ENCODE measurements at regions not wholly inside any gene's neighbourhood (a gene's known extent, or its start where the extent isn't known, plus 50 kb on each side); places are given as distances from the start of the nearest gene placed in this dataset.

DNA sequence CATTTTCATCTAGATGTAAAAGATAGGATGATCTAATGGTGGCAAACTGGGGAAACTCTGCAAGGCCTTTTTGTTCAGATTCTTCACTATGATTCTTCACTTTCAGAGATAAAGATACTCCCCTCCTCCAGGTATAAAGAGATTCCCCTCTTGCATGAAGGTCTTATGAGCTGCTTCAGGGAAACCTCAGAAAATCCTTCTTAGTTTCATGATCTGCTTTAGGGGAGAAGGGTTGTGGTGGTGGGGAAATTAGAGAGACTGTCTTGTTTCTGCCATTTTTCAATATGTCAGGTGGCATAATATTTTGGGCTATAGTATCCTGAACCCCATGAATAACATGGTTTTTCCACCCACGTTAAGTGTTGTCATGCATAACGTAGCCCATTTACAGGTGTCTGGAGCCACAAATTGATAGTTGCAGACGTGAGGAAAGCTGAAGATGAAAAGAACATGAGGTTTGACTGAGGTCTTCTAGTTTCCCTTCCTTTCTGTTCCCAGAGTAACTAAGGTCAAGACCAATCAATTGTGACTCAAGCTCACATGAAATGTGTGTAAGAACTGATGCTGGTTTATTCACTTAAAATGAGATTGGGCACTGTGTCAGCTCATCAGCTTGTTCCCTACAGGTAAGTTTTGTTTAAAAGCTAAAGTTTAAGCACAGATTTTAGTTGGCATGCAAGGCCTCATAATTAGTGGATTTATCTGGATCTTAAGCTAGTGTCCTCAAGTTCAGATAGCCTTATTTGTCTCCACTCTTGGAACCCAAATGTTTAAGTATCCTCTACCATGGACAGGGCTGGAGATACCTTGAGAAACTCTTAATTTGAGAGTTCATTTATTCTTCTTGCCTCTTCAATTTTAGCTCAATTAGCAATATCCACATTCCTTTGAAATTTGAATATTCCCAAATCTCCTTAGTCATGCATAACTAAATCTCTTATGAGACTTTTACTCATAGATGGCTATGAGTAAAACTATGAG lies 304.5 kb upstream of the FANCL start:
- Histone ChIP-seq H3K27ac (ENCODE audit: low read depth, low read length) (no peak overlapping the region), H3K27me3 (ENCODE audit: control insufficient read depth, insufficient read depth, low read length) (no peaks in the 10 kb centered on the region), H3K9ac (ENCODE audit: low read length) (no peak overlapping the region), H3K4me3 (ENCODE audit: low read length) (no peak overlapping the region), H3K36me3 (ENCODE audit: control insufficient read depth, insufficient read depth, low read length) (no peaks in the 10 kb centered on the region), H3K4me1 (ENCODE audit: control insufficient read depth, insufficient read depth, low read length) (no peaks in the 10 kb centered on the region)

DNA sequence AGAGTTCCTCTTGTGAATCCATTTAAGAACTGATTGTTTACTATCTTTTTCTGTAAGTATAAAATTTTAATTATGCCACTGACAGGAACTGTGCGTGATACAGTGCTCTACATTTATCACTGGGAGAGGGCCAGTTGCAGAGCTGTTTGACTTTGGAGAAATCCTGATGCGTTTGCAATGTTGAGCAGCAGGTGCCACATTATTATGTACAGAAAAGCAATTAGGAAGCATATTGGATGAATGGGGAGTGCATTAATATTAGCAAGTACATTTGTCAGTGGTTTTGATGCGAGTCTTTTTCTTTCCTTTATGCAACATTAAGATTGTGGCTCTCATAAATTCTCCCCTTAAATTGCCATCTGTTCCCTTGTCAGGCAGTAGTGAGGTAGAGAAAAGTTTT lies 302.3 kb upstream of the FANCL start:
- Histone ChIP-seq H3K27ac (ENCODE audit: low read depth, low read length) (no peak overlapping the region), H3K4me3 (ENCODE audit: low read length) (no peak overlapping the region), H3K27me3 (ENCODE audit: control insufficient read depth, insufficient read depth, low read length) (no peaks in the 10 kb centered on the region), H3K9ac (ENCODE audit: low read length) (no peak overlapping the region), H3K36me3 (ENCODE audit: control insufficient read depth, insufficient read depth, low read length) (no peaks in the 10 kb centered on the region), H3K4me1 (ENCODE audit: control insufficient read depth, insufficient read depth, low read length) (no peaks in the 10 kb centered on the region)

DNA sequence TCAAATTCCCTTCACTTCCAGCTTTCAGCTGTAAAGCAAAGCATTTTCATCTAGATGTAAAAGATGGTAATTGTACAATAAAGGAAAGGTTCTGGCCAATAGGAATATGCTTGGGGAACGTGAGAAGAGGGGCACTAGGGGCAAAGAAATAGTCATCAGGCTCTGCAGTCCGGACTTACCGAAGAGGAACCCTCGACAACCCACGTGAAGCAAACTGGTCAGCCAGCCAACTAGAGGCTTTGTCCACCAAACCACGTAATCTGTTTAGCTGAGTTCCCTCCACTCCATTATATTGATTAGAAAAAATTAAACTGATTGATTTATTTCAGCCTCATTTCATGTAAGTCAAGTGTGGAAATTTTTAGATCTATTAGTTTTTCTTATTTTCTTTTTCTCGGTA lies 300.4 kb upstream of the FANCL start:
- no peaks in the 10 kb centered on the region for H3K36me3 ChIP-seq (ENCODE audit: control insufficient read depth, insufficient read depth, low read length)
- no peak overlapping the region for H3K9ac ChIP-seq (ENCODE audit: low read length)
- no peaks in the 10 kb centered on the region for H3K27me3 ChIP-seq (ENCODE audit: control insufficient read depth, insufficient read depth, low read length)
- H3K27ac ChIP-seq (ENCODE audit: low read depth, low read length), result no peak overlapping the region
- H3K4me1 ChIP-seq (ENCODE audit: control insufficient read depth, insufficient read depth, low read length), result no peaks in the 10 kb centered on the region
- no peak overlapping the region for H3K4me3 ChIP-seq (ENCODE audit: low read length)

DNA sequence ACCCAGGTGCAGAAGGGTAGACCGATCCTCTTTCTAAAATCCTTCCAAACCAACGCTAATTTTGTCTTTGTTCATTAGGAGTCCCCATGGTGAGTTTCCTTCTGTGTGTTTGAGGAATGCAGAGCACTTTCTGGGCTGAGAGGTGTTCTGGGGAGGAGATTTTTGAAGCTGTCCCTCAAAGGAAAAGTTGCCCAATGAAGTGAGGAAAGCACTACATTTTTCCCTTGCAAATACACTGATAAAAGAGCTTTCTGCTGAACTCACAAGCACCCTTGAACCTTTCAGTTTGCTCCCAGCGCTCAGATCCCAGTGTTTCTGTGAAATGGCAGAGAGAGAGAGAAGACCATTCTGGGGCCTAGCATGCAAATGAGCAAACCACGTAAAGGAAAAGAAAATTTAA lies 299.6 kb upstream of the FANCL start:
- Histone ChIP-seq H3K27me3 (ENCODE audit: control insufficient read depth, insufficient read depth, low read length) (no peaks in the 10 kb centered on the region), H3K4me3 (ENCODE audit: low read length) (no peak overlapping the region), H3K27ac (ENCODE audit: low read depth, low read length) (no peak overlapping the region), H3K9ac (ENCODE audit: low read length) (no peak overlapping the region), H3K36me3 (ENCODE audit: control insufficient read depth, insufficient read depth, low read length) (no peaks in the 10 kb centered on the region), H3K4me1 (ENCODE audit: control insufficient read depth, insufficient read depth, low read length) (no peaks in the 10 kb centered on the region)

DNA sequence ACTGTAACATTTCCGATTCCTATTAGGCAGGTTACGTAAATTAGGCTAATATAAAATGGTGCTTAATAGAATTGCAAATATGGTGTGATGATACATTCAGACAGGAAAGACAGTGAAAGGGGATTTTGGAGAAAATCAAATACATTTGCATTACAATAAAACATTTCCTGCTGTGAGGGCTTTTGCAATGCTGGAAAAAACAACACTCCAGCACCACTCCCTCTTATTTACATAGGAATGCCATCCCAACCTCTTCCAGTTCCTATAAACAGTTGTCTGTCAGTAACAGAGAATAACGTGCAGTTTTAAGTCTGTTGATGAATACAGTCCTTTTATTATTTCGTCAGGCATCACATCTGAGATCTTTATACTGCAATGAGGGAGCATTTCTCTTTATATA lies 298.8 kb upstream of the FANCL start:
- H3K36me3 ChIP-seq (ENCODE audit: control insufficient read depth, insufficient read depth, low read length), result no peaks in the 10 kb centered on the region
- H3K4me3 ChIP-seq (ENCODE audit: low read length), result no peak overlapping the region
- no peak overlapping the region for H3K9ac ChIP-seq (ENCODE audit: low read length)
- no peaks in the 10 kb centered on the region for H3K4me1 ChIP-seq (ENCODE audit: control insufficient read depth, insufficient read depth, low read length)
- no peaks in the 10 kb centered on the region for H3K27me3 ChIP-seq (ENCODE audit: control insufficient read depth, insufficient read depth, low read length)
- no peak overlapping the region for H3K27ac ChIP-seq (ENCODE audit: low read depth, low read length)

DNA sequence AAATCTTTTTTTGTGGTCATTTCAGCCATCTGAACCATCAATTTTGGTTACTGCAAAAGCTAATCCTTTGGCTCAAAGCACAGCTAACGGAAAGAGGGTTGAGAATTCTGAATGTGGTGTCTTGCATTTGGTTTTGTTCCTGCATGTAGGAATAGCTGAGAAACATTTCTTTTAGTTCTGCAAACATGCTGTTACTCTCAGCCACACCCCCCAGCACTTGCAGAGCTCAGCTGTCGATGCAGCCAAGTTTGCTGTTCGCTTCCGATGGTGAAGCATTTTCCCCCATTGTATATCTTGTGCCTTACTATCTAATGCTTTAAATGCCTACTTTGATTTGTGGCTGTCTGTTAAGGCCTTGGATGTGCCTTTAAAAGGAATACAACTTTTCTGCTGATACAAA lies 294.9 kb upstream of the FANCL start:
- Histone ChIP-seq H3K9ac (ENCODE audit: low read length) (no peak overlapping the region), H3K27ac (ENCODE audit: low read depth, low read length) (no peak overlapping the region), H3K4me1 (ENCODE audit: control insufficient read depth, insufficient read depth, low read length) (no peaks in the 10 kb centered on the region), H3K36me3 (ENCODE audit: control insufficient read depth, insufficient read depth, low read length) (no peaks in the 10 kb centered on the region), H3K4me3 (ENCODE audit: low read length) (no peak overlapping the region), H3K27me3 (ENCODE audit: control insufficient read depth, insufficient read depth, low read length) (no peaks in the 10 kb centered on the region)

DNA sequence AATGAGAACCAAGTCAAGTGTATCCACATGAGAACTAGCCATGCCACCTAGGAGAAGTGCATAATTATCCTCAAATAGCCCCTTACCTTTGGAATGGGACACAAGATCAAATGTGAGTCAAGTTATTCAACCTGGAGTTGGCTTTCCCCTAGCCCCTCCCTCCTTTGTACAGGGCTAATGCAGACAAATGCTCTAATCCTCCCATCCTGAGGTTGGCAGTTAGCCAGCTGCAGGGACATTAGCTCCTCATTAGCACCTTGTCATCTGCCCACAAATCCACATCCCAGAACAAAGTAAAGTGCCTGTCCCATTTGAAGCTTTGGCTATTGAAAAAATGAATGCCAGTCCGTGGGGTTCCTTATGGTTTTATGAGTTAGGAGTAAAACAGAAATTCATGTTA lies 294.1 kb upstream of the FANCL start:
- H3K27ac ChIP-seq (ENCODE audit: low read depth, low read length), result no peak overlapping the region
- no peaks in the 10 kb centered on the region for H3K36me3 ChIP-seq (ENCODE audit: control insufficient read depth, insufficient read depth, low read length)
- H3K4me1 ChIP-seq (ENCODE audit: control insufficient read depth, insufficient read depth, low read length), result no peaks in the 10 kb centered on the region
- no peaks in the 10 kb centered on the region for H3K27me3 ChIP-seq (ENCODE audit: control insufficient read depth, insufficient read depth, low read length)
- no peak overlapping the region for H3K4me3 ChIP-seq (ENCODE audit: low read length)
- H3K9ac ChIP-seq (ENCODE audit: low read length), result no peak overlapping the region

DNA sequence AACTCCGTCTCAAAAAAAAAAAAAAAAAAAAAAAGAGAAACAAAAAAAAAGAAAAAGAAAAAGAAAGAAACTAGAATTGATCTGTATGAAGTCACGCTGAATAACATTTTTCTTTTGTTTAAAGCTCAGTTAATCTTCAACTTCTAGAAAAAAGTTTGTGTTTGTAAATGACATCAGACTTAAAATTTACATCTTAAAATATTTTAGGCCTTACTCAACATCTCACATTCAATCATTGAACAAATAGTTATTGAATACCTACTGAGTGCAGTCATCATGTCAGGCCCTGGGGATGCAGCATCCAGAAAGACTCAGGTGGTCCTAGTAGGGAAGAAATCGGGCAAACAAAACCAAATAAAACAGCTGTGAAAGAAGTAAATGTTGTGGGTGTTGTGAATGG lies 292.3 kb upstream of the FANCL start:
- Histone ChIP-seq H3K9ac (ENCODE audit: low read length) (no peak overlapping the region), H3K36me3 (ENCODE audit: control insufficient read depth, insufficient read depth, low read length) (no peaks in the 10 kb centered on the region), H3K4me3 (ENCODE audit: low read length) (no peak overlapping the region), H3K4me1 (ENCODE audit: control insufficient read depth, insufficient read depth, low read length) (no peaks in the 10 kb centered on the region), H3K27me3 (ENCODE audit: control insufficient read depth, insufficient read depth, low read length) (no peaks in the 10 kb centered on the region), H3K27ac (ENCODE audit: low read depth, low read length) (no peak overlapping the region)

DNA sequence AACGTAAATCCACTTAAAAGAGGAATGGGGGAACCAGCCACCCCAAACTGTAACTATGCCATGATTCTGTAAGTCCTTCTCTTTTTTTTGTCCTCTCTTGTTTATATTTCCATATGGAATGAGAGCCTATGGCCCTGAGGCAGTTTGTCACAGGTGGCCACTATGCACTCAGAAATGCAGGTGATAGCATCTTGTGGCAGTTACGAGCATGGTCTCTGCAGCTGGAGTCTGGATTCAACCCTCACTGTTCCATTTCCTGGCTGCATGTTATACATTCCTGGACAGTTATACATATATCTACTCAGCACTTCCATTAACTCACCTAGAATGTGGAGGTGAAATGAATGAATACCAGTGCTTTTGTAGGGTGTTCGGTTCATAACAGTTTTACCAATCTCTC lies 291.5 kb upstream of the FANCL start:
- Histone ChIP-seq H3K27ac (ENCODE audit: low read depth, low read length) (no peak overlapping the region), H3K27me3 (ENCODE audit: control insufficient read depth, insufficient read depth, low read length) (no peaks in the 10 kb centered on the region), H3K4me3 (ENCODE audit: low read length) (no peak overlapping the region), H3K36me3 (ENCODE audit: control insufficient read depth, insufficient read depth, low read length) (no peaks in the 10 kb centered on the region), H3K9ac (ENCODE audit: low read length) (no peak overlapping the region), H3K4me1 (ENCODE audit: control insufficient read depth, insufficient read depth, low read length) (no peaks in the 10 kb centered on the region)

DNA sequence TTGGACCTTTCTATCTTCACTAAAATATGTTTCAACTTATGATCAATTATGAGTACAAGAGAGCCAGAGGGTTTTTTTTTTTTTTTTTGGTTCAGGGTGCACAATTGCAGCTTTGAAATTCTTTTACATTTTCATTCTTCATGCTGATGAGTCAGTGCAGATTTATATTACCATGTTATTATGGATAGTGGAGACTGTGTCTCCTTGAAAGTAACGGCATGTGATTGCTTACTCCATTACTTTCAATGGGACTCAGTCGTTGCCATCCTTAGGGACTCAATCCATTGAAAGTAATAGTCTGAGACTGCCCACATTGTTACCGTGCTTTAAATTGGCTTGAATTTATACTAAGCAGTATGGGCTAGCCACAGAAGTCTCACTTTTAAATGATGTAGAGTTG lies 286.5 kb upstream of the FANCL start:
- Histone ChIP-seq H3K27ac (ENCODE audit: low read depth, low read length) (no peak overlapping the region), H3K4me1 (ENCODE audit: control insufficient read depth, insufficient read depth, low read length) (no peaks in the 10 kb centered on the region), H3K36me3 (ENCODE audit: control insufficient read depth, insufficient read depth, low read length) (no peaks in the 10 kb centered on the region), H3K9ac (ENCODE audit: low read length) (no peak overlapping the region), H3K4me3 (ENCODE audit: low read length) (no peak overlapping the region), H3K27me3 (ENCODE audit: control insufficient read depth, insufficient read depth, low read length) (no peaks in the 10 kb centered on the region)

DNA sequence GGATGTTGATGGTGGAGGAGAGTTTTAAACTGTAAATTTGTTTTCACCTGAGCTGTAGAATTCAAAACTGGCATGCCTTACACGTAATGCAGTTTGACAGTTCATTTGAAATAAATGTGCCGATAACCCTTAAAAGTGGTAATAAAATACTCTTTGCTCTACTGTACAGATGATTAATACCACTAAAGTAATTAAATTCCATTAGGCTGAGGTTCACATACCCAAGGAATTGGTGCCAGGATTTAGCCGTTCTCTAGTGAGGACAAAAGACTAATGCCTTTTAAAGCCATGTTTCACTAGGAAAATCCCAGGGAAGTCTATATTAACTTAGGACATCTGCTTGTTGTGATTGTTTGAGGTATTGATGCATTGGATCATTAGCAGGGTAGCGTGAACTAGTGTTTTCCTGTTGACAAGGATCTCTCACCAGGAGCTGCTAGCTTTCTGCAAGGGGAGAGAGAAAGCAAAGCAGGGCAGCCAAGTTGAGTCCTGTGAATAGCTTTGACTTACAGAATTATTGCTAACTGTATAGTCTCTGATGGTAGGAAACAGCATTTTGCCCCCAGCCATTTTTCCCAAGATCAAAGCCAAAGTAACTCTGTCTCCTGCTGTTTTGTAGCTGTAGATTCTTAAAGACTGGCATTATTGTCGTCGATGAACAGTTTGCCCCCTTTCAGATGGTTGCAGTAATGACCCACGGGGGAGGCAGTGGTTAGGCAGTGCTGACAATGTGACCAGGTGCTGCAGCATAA lies 280.9 kb upstream of the FANCL start:
- Histone ChIP-seq H3K4me3 (ENCODE audit: low read length) (no peak overlapping the region), H3K27ac (ENCODE audit: low read depth, low read length) (no peak overlapping the region)

DNA sequence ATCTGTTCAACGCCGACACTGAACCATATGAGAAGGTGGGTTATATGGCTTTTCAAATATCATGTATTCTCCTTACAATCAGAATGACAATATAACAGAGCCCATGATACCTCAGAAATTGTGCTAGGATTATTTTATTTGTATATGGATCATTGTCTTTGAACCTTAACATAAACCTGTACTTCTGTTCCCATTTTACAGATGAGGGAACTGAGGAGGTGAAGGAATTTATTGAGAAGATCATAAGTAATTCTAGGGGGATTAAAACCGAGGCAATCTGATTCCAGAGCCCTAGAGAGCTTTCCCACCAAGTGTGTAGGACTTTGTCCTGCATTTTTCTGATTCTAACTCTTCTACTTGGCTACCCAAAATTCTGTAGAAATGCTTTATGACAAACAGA lies 279.8 kb upstream of the FANCL start:
- no peaks in the 10 kb centered on the region for H3K36me3 ChIP-seq (ENCODE audit: control insufficient read depth, insufficient read depth, low read length)
- H3K9ac ChIP-seq (ENCODE audit: low read length), result no peak overlapping the region
- H3K27ac ChIP-seq (ENCODE audit: low read depth, low read length), result no peak overlapping the region

More for the DNA sequence above, 280.9 kb upstream of the FANCL start:
- no peaks in the 10 kb centered on the region for H3K27me3 ChIP-seq (ENCODE audit: control insufficient read depth, insufficient read depth, low read length)
- H3K9ac ChIP-seq (ENCODE audit: low read length), result no peak overlapping the region
- no peaks in the 10 kb centered on the region for H3K36me3 ChIP-seq (ENCODE audit: control insufficient read depth, insufficient read depth, low read length)
- peaks cover 2% of the 10 kb centered on the region for H3K4me1 ChIP-seq (ENCODE audit: control insufficient read depth, insufficient read depth, low read length)

More for the DNA sequence above, 279.8 kb upstream of the FANCL start:
- H3K4me3 ChIP-seq (ENCODE audit: low read length), result no peak overlapping the region
- peaks cover 2% of the 10 kb centered on the region for H3K4me1 ChIP-seq (ENCODE audit: control insufficient read depth, insufficient read depth, low read length)
- H3K27me3 ChIP-seq (ENCODE audit: control insufficient read depth, insufficient read depth, low read length), result no peaks in the 10 kb centered on the region

All from rectal smooth muscle tissue (tissue), 1 donor.